DOHH2 (cell line): ENCODE measurements at regions not wholly inside any gene's neighbourhood (a gene's known extent, or its start where the extent isn't known, plus 50 kb on each side); places are given as distances from the start of the nearest gene placed in this dataset.

Experiments used
- CTCF ChIP-seq: fragments of 200-600 bp; sonication (generic); IDR thresholded peaks from one replicate; pipeline ENCODE4 v1.5.1; 2014; ENCODE audit warnings: antibody characterized with exemption, mild to moderate bottlenecking, low read depth, low read length; ENCODE audit not compliant: poor library complexity, severe bottlenecking
- EZH2phosphoT487 ChIP-seq: fragments of 200-600 bp; sonication (generic); IDR thresholded peaks from 2 replicates; pipeline ENCODE4 v1.6.1; 2017; ENCODE audit warnings: borderline replicate concordance, mild to moderate bottlenecking, antibody characterized with exemption, low read length, moderate library complexity, mixed read lengths

- TF ChIP-seq CTCF (no peak), EZH2phosphoT487 (no peak)
Measured at GRCh38 chr2:167551416-167551815, 663.1 kb downstream of the XIRP2 start.
